OCI-LY1 (cell line): ENCODE measurements at regions not wholly inside any gene's neighbourhood (a gene's known extent, or its start where the extent isn't known, plus 50 kb on each side); places are given as distances from the start of the nearest gene placed in this dataset.

Experiments
- H2AFZ ChIP-seq: fragments of 200-600 bp; sonication (generic), shearing (Covaris generic); 2 replicates; pipeline ENCODE4 v1.6.0; 2014; ENCODE audit warnings: antibody characterized with exemption, mild to moderate bottlenecking, low read length
- H3F3A ChIP-seq: fragments of 200-600 bp; sonication (generic), shearing (Covaris generic); 2 replicates; pipeline ENCODE4 v1.6.0; 2014; ENCODE audit warnings: mild to moderate bottlenecking, antibody characterized with exemption, low read length, moderate library complexity; ENCODE audit not compliant: insufficient read depth
- H3K27ac ChIP-seq: fragments of 200-600 bp; sonication (generic); 2 replicates; pipeline ENCODE4 v1.5.1; 2014; ENCODE audit warnings: low read length, mixed run types, mild to moderate bottlenecking, low read depth; ENCODE audit not compliant: poor library complexity, severe bottlenecking
- H3K27me3 ChIP-seq: fragments of 200-600 bp; sonication (generic); 2 replicates; pipeline ENCODE4 v1.6.0; 2014; ENCODE audit warnings: antibody characterized with exemption, mild to moderate bottlenecking, low read length, moderate library complexity; ENCODE audit not compliant: insufficient read depth
- H3K36me3 ChIP-seq: fragments of 200-600 bp; sonication (generic); 2 replicates; pipeline ENCODE4 v1.6.1; 2014; ENCODE audit warnings: mild to moderate bottlenecking, antibody characterized with exemption, low read length, moderate library complexity, mixed read lengths; ENCODE audit not compliant: insufficient read depth
- H3K4me1 ChIP-seq: fragments of 200-600 bp; sonication (generic); 2 replicates; pipeline ENCODE4 v1.5.1; 2014; ENCODE audit warnings: mild to moderate bottlenecking, low read length, moderate library complexity; ENCODE audit not compliant: insufficient read depth, severe bottlenecking
- H3K4me2 ChIP-seq: fragments of 200-600 bp; sonication (generic), shearing (Covaris generic); 2 replicates; pipeline ENCODE4 v1.6.1; 2014; ENCODE audit warnings: low read length
- H3K4me3 ChIP-seq: fragments of 200-600 bp; sonication (generic); 2 replicates; pipeline ENCODE4 v1.5.1; 2014; ENCODE audit warnings: low read length, low read depth, mild to moderate bottlenecking, mixed read lengths; ENCODE audit not compliant: poor library complexity, severe bottlenecking
- H3K79me2 ChIP-seq: fragments of 200-600 bp; shearing (Covaris generic); 2 replicates; pipeline ENCODE4 v1.6.1; 2016; ENCODE audit warnings: mixed run types, low read length, mixed read lengths; ENCODE audit not compliant: insufficient read depth
- H3K9ac ChIP-seq: fragments of 200-600 bp; sonication (generic), shearing (Covaris generic); 2 replicates; pipeline ENCODE4 v1.6.1; 2014; ENCODE audit warnings: mild to moderate bottlenecking, low read length, mixed read lengths
- H3K9me2 ChIP-seq: fragments of 200-600 bp; sonication (generic), shearing (Covaris generic); 2 replicates; pipeline ENCODE4 v1.6.1; 2014; ENCODE audit warnings: low read depth, mild to moderate bottlenecking, low read length, mixed read lengths
- H3K9me3 ChIP-seq: fragments of 200-600 bp; shearing (Covaris generic); 2 replicates; pipeline ENCODE4 v1.6.1; 2014; ENCODE audit warnings: low read length, mixed read lengths
- H4K20me1 ChIP-seq: fragments of 200-600 bp; sonication (generic), shearing (Covaris generic); 2 replicates; pipeline ENCODE4 v1.6.0; 2016; ENCODE audit warnings: mild to moderate bottlenecking, low read length; ENCODE audit not compliant: insufficient read depth
- CTCF ChIP-seq: fragments of 200-600 bp; sonication (generic), shearing (Covaris generic); IDR thresholded peaks from 2 replicates; pipeline ENCODE4 v1.5.1; 2017; ENCODE audit warnings: mild to moderate bottlenecking, antibody characterized with exemption, low read length, moderate library complexity, mixed read lengths
- EZH2 ChIP-seq: fragments of 200-600 bp; sonication (generic), shearing (Covaris generic); IDR thresholded peaks from 2 replicates; pipeline ENCODE4 v1.8.0; 2017; ENCODE audit warnings: borderline replicate concordance, mixed run types, mild to moderate bottlenecking, antibody characterized with exemption, low read length, moderate library complexity, mixed read lengths

- no peak overlapping the region for H3K9ac ChIP-seq
- no peaks in the 10 kb centered on the region for H3K36me3 ChIP-seq
- no peak overlapping the region for H2AFZ ChIP-seq
- H3K9me3 ChIP-seq, result no peaks in the 10 kb centered on the region
- H3K79me2 ChIP-seq, result no peaks in the 10 kb centered on the region
- H3K4me3 ChIP-seq, result no peak overlapping the region
- H4K20me1 ChIP-seq, result no peaks in the 10 kb centered on the region
- no peaks in the 10 kb centered on the region for H3K4me1 ChIP-seq
- H3K9me2 ChIP-seq, result no peaks in the 10 kb centered on the region
- no peak for TF ChIP-seq CTCF
- no peak for TF ChIP-seq EZH2
- H3F3A ChIP-seq, result no peaks in the 10 kb centered on the region
- no peak overlapping the region for H3K27ac ChIP-seq
- H3K4me2 ChIP-seq, result no peak overlapping the region
- no peaks in the 10 kb centered on the region; the same call in 1 of the 2 replicates for H3K27me3 ChIP-seq
These were observed 502.9 kb downstream of the SHQ1 start for GRCh38 chr3:72345237-72345878.

- H3K9ac ChIP-seq, result no peak overlapping the region
- no peaks in the 10 kb centered on the region for H3F3A ChIP-seq
- H3K27ac ChIP-seq, result no peak overlapping the region
- no peak overlapping the region for H3K4me3 ChIP-seq
- H3K9me2 ChIP-seq, result no peaks in the 10 kb centered on the region
- no peaks in the 10 kb centered on the region for H3K9me3 ChIP-seq
- TF ChIP-seq CTCF (no peak), EZH2 (no peak)
- H3K4me1 ChIP-seq, result no peaks in the 10 kb centered on the region
- H3K4me2 ChIP-seq, result no peak overlapping the region
- no peaks in the 10 kb centered on the region; the same call in 1 of the 2 replicates for H3K27me3 ChIP-seq
- no peak overlapping the region for H2AFZ ChIP-seq
- H4K20me1 ChIP-seq, result no peaks in the 10 kb centered on the region
- no peaks in the 10 kb centered on the region for H3K79me2 ChIP-seq
- H3K36me3 ChIP-seq, result no peaks in the 10 kb centered on the region
These were observed 503.6 kb downstream of the SHQ1 start for GRCh38 chr3:72344647-72345046.

- Histone ChIP-seq H2AFZ (no peak overlapping the region), H4K20me1 (no peaks in the 10 kb centered on the region)
These were observed 504.0 kb downstream of the SHQ1 start for GRCh38 chr3:72344236-72344635.

More at GRCh38 chr3:72344236-72344635, 504.0 kb downstream of the SHQ1 start:
- no peaks in the 10 kb centered on the region for H3K36me3 ChIP-seq
- no peak overlapping the region for H3K4me2 ChIP-seq
- H3K9me2 ChIP-seq, result no peaks in the 10 kb centered on the region
- H3K79me2 ChIP-seq, result no peaks in the 10 kb centered on the region
- no peak for TF ChIP-seq CTCF
- no peak for TF ChIP-seq EZH2
- no peak overlapping the region for H3K9ac ChIP-seq
- H3K9me3 ChIP-seq, result no peaks in the 10 kb centered on the region
- H3K4me1 ChIP-seq, result no peaks in the 10 kb centered on the region
- no peaks in the 10 kb centered on the region; the same call in 1 of the 2 replicates for H3K27me3 ChIP-seq
- no peak overlapping the region for H3K4me3 ChIP-seq
- no peaks in the 10 kb centered on the region for H3F3A ChIP-seq
- H3K27ac ChIP-seq, result no peak overlapping the region
